ENCODE measurements at regions not wholly inside any gene's neighbourhood (a gene's known extent, or its start where the extent isn't known, plus 50 kb on each side); places are given as distances from the start of the nearest gene placed in this dataset.

DNA sequence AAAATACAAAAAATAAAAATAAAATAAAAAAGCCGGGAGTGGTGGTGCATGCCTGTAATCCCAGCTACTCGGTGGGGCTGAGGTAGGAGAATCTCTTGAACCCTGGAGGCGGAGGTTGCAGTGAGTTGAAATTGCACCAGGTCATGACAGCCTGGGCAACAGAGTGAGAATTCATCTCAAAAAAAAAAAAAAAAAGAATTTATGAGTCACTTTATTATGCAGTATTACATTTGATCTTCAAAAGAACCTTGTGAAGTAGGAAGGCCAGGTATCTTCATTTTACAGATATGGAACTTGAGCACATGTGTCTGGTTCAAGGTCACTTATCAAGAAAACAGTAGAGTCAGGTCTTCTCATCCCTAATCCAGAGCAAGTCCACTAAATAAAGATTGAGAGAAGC lies 459.4 kb upstream of the HNRNPA3 start:
- H3K9me3 ChIP-seq, result no peaks in the 10 kb centered on the region
- 19% methylated on average over 3 of the region's 3 CpGs for WGBS (ENCODE audit: missing lambda C conversion rate)
- POLR2A ChIA-PET, result no interaction called here
- FAIRE-seq, result no peak
- H3K4me1 ChIP-seq, result no peaks in the 10 kb centered on the region
- no peak for ATAC-seq
- DNase-seq (ENCODE audit: low read depth in 1 of 2, low spot score in 1 of 2), result no peak
- CTCF ChIA-PET, result interaction anchor here (0.7 to 1.0 kb wide), 2 partner anchors 61 to 396 kb away, joined by 3 read pairs; no protein-coding TSS in a partner anchor
- H3K4me2 ChIP-seq, result no peak overlapping the region
- H3K27ac ChIP-seq, result no peak overlapping the region
- no peak overlapping the region for H3K4me3 ChIP-seq
- TF ChIP-seq, protein P1, sequence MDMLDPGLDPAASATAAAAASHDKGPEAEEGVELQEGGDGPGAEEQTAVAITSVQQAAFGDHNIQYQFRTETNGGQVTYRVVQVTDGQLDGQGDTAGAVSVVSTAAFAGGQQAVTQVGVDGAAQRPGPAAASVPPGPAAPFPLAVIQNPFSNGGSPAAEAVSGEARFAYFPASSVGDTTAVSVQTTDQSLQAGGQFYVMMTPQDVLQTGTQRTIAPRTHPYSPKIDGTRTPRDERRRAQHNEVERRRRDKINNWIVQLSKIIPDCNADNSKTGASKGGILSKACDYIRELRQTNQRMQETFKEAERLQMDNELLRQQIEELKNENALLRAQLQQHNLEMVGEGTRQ (IDR thresholded peaks at IDR 0.05), result no peak
- TF ChIP-seq, protein P2, sequence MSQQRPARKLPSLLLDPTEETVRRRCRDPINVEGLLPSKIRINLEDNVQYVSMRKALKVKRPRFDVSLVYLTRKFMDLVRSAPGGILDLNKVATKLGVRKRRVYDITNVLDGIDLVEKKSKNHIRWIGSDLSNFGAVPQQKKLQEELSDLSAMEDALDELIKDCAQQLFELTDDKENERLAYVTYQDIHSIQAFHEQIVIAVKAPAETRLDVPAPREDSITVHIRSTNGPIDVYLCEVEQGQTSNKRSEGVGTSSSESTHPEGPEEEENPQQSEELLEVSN (IDR thresholded peaks at IDR 0.05; ENCODE audit: borderline replicate concordance, low read depth), result no peak
- no peak for TF ChIP-seq MAZ (IDR thresholded peaks at IDR 0.05; ENCODE audit: borderline replicate concordance, low read depth, low read length)
- TF ChIP-seq, protein P3, sequence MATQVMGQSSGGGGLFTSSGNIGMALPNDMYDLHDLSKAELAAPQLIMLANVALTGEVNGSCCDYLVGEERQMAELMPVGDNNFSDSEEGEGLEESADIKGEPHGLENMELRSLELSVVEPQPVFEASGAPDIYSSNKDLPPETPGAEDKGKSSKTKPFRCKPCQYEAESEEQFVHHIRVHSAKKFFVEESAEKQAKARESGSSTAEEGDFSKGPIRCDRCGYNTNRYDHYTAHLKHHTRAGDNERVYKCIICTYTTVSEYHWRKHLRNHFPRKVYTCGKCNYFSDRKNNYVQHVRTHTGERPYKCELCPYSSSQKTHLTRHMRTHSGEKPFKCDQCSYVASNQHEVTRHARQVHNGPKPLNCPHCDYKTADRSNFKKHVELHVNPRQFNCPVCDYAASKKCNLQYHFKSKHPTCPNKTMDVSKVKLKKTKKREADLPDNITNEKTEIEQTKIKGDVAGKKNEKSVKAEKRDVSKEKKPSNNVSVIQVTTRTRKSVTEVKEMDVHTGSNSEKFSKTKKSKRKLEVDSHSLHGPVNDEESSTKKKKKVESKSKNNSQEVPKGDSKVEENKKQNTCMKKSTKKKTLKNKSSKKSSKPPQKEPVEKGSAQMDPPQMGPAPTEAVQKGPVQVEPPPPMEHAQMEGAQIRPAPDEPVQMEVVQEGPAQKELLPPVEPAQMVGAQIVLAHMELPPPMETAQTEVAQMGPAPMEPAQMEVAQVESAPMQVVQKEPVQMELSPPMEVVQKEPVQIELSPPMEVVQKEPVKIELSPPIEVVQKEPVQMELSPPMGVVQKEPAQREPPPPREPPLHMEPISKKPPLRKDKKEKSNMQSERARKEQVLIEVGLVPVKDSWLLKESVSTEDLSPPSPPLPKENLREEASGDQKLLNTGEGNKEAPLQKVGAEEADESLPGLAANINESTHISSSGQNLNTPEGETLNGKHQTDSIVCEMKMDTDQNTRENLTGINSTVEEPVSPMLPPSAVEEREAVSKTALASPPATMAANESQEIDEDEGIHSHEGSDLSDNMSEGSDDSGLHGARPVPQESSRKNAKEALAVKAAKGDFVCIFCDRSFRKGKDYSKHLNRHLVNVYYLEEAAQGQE (IDR thresholded peaks at IDR 0.05), result no peak
- no peak for TF ChIP-seq JUNB (IDR thresholded peaks at IDR 0.05)
- no peak for TF ChIP-seq JUN (IDR thresholded peaks at IDR 0.05)
- TF ChIP-seq EHMT2 (IDR thresholded peaks at IDR 0.05; ENCODE audit: low read depth), result no peak
- TF ChIP-seq HEYL (CRISPR knock-in tag; IDR thresholded peaks at IDR 0.05), result no peak
- TF ChIP-seq CBX2 (IDR thresholded peaks at IDR 0.05; ENCODE audit: borderline replicate concordance, low read depth), result no peak
- TF ChIP-seq, protein P4, sequence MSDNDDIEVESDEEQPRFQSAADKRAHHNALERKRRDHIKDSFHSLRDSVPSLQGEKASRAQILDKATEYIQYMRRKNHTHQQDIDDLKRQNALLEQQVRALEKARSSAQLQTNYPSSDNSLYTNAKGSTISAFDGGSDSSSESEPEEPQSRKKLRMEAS (IDR thresholded peaks at IDR 0.05), result no peak
- TF ChIP-seq FOSB (CRISPR knock-in tag; IDR thresholded peaks at IDR 0.05), result no peak
- no peak for TF ChIP-seq CHD2 (IDR thresholded peaks at IDR 0.05; ENCODE audit: low read length, partially characterized antibody)
- TF ChIP-seq MYC (IDR thresholded peaks at IDR 0.05; ENCODE audit: borderline replicate concordance, low read length), result no peak
- TF ChIP-seq POLR2AphosphoS2 (conservative IDR thresholded peaks at IDR 0.05; ENCODE audit: low read length), result no peak
- TF ChIP-seq ZNF302 (CRISPR knock-in tag; IDR thresholded peaks at IDR 0.05), result no peak
- TF ChIP-seq, protein P5, sequence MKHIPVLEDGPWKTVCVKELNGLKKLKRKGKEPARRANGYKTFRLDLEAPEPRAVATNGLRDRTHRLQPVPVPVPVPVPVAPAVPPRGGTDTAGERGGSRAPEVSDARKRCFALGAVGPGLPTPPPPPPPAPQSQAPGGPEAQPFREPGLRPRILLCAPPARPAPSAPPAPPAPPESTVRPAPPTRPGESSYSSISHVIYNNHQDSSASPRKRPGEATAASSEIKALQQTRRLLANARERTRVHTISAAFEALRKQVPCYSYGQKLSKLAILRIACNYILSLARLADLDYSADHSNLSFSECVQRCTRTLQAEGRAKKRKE (CRISPR knock-in tag; IDR thresholded peaks at IDR 0.05; ENCODE audit: low read depth), result no peak
- no peak for TF ChIP-seq RFX5 (IDR thresholded peaks at IDR 0.05)
- no peak for TF ChIP-seq ZSCAN20 (CRISPR knock-in tag; IDR thresholded peaks at IDR 0.05)
- TF ChIP-seq, protein P6, sequence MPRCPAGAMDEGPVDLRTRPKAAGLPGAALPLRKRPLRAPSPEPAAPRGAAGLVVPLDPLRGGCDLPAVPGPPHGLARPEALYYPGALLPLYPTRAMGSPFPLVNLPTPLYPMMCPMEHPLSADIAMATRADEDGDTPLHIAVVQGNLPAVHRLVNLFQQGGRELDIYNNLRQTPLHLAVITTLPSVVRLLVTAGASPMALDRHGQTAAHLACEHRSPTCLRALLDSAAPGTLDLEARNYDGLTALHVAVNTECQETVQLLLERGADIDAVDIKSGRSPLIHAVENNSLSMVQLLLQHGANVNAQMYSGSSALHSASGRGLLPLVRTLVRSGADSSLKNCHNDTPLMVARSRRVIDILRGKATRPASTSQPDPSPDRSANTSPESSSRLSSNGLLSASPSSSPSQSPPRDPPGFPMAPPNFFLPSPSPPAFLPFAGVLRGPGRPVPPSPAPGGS (IDR thresholded peaks at IDR 0.05), result no peak

All from A549 (cell line).